ENCODE measurements at regions not wholly inside any gene's neighbourhood (a gene's known extent, or its start where the extent isn't known, plus 50 kb on each side); places are given as distances from the start of the nearest gene placed in this dataset.
A peak's percentile ranks its signal among the peaks of the same experiment; 100 is the strongest.

DNA sequence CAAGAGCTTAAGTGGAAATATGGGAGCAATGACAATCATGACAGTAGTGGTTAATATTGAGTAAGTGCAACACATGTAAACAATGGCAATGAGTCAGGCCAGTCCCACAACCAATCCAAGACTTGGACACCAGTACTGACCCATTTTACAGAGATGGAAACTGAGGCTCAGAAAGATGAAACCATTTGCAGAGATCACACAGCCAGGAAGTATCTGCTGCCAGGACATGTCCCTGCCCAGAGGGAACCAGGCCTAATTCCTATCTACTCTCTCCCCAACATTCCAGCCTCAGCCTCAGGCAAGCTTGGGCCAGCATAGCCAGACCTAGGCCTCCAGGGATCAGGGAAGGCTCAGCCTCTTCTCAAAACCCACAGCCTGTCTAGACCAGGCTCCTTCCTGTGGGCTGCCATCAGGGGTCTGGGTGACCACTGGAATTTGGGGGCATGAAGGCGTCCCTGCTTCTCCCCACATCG lies 395.1 kb downstream of the MN1 start:
- ChIA-PET POLR2A (ENCODE audit: partially characterized antibody) (no interaction called here), CTCF (ENCODE audit: partially characterized antibody) (interaction anchor here (0.9 kb wide), 1 partner anchor 13 kb away, joined by 3 read pairs; no protein-coding TSS in a partner anchor)
- Mint-ChIP-seq H3K4me3 (no peak overlapping the region), H3K36me3 (no peaks in the 10 kb centered on the region), H3K9me3 (peaks cover 0 to 10% (median 3%) of the 10 kb centered on the region in 8 donors), H3K27me3 (peaks cover 5 to 13% of the 10 kb centered on the region in 2 donors), H3K4me1 (no peaks in the 10 kb centered on the region), H3K27ac (no peak overlapping the region)
- H3K36me3 ChIP-seq (ENCODE audit: insufficient read depth, low read length) = no peaks in the 10 kb centered on the region
- no peak overlapping the region for H3K4me3 ChIP-seq (ENCODE audit: low read length in 2 of 2)
- no peaks in the 10 kb centered on the region for H3K4me1 ChIP-seq (ENCODE audit: insufficient read depth, low read length)
- H3K9me3 ChIP-seq (ENCODE audit: control insufficient read depth in 1 of 2, low read length in 2 of 2) = no peaks in the 10 kb centered on the region
- no peaks in the 10 kb centered on the region for H3K27me3 ChIP-seq (ENCODE audit: insufficient read depth, low read length)
- intact Hi-C loops (cut with micrococcal nuclease) = no loop called here
- H3K27ac ChIP-seq (ENCODE audit: low read depth, low read length) = no peak overlapping the region
- no peak for DNase-seq

- no peak for DNase-seq
- intact Hi-C loops (cut with micrococcal nuclease) = no loop called here
- H3K4me3 Mint-ChIP-seq = no peak overlapping the region
- Histone ChIP-seq H3K9me3 (ENCODE audit: control insufficient read depth in 1 of 2, low read length in 2 of 2) (no peaks in the 10 kb centered on the region), H3K4me3 (ENCODE audit: low read length in 2 of 2) (no peak overlapping the region), H3K36me3 (ENCODE audit: insufficient read depth, low read length) (no peaks in the 10 kb centered on the region), H3K27ac (ENCODE audit: low read depth, low read length) (no peak overlapping the region), H3K4me1 (ENCODE audit: insufficient read depth, low read length) (no peaks in the 10 kb centered on the region), H3K27me3 (ENCODE audit: insufficient read depth, low read length) (no peaks in the 10 kb centered on the region)
- peaks cover 0 to 6% (median 2%) of the 10 kb centered on the region in 8 donors for H3K9me3 Mint-ChIP-seq
- POLR2A ChIA-PET (ENCODE audit: partially characterized antibody) = no interaction called here
- H3K4me1 Mint-ChIP-seq = no peaks in the 10 kb centered on the region
- peaks cover 4 to 11% of the 10 kb centered on the region in 2 donors for H3K27me3 Mint-ChIP-seq
- CTCF ChIA-PET (ENCODE audit: partially characterized antibody) = no interaction called here
- H3K27ac Mint-ChIP-seq = no peak overlapping the region
- H3K36me3 Mint-ChIP-seq = no peaks in the 10 kb centered on the region
Observed at GRCh38 chr22:27407369-27407985, 394.1 kb downstream of the MN1 start.

DNA sequence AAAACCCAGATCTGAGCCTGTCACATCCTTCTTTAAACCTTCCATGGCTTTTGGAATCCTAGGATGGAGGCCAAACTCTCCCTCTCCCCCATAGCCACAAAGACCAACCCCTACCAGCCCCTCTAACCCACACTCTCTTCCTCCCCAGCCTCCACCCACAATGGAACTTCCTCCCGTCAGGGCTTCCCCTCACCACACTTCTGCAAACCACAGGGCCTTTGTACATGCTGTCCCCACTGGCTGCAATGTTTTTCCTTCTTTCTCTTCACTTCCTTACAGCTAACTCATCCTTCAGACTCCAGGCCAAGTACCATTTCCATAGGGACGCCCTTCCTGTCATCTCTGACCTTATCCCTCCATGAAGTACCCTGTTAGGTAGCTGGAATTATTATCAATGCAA lies 393.5 kb downstream of the MN1 start:
- Mint-ChIP-seq H3K27me3 (peaks cover 4 to 11% of the 10 kb centered on the region in 2 donors), H3K9me3 (peaks cover 0 to 6% (median 2%) of the 10 kb centered on the region in 8 donors), H3K36me3 (no peaks in the 10 kb centered on the region), H3K4me1 (no peaks in the 10 kb centered on the region), H3K27ac (no peak overlapping the region), H3K4me3 (peak overlapping the region in 1 of 8 donors; percentile 36)
- DNase-seq = no peak
- H3K4me3 ChIP-seq (ENCODE audit: low read length in 2 of 2) = no peak overlapping the region
- H3K36me3 ChIP-seq (ENCODE audit: insufficient read depth, low read length) = no peaks in the 10 kb centered on the region
- H3K27ac ChIP-seq (ENCODE audit: low read depth, low read length) = no peak overlapping the region
- H3K4me1 ChIP-seq (ENCODE audit: insufficient read depth, low read length) = no peaks in the 10 kb centered on the region
- H3K9me3 ChIP-seq (ENCODE audit: control insufficient read depth in 1 of 2, low read length in 2 of 2) = no peaks in the 10 kb centered on the region
- ChIA-PET CTCF (ENCODE audit: partially characterized antibody) (no interaction called here), POLR2A (ENCODE audit: partially characterized antibody) (no interaction called here)
- intact Hi-C loops (cut with micrococcal nuclease) = no loop called here
- H3K27me3 ChIP-seq (ENCODE audit: insufficient read depth, low read length) = no peaks in the 10 kb centered on the region

DNA sequence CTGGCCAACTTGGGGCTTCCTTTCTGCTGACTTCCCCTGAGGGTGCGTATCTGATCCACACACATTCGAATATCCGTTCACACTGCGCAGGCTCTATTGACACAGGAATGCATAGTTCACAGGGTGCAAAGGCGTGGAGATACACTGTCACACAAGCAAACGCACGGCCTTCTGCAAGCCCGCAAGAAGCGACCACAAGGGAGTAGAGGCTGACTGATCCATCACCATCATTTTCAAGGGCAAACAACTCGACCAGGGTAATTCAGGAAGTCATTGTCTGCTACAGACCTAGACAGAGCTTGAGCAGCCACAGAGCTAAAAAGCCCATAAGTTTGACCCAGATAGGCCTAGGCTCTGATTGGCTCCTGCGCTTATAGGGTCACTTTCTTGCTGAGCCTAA lies 392.3 kb downstream of the MN1 start:
- H3K4me1 ChIP-seq (ENCODE audit: insufficient read depth, low read length) = no peaks in the 10 kb centered on the region
- no peak overlapping the region for H3K27ac Mint-ChIP-seq
- H3K4me1 Mint-ChIP-seq = no peaks in the 10 kb centered on the region
- CTCF ChIA-PET (ENCODE audit: partially characterized antibody) = no interaction called here
- no peak for DNase-seq
- no peak overlapping the region for H3K27ac ChIP-seq (ENCODE audit: low read depth, low read length)
- intact Hi-C loops (cut with micrococcal nuclease) = no loop called here
- no peaks in the 10 kb centered on the region for H3K9me3 ChIP-seq (ENCODE audit: control insufficient read depth in 1 of 2, low read length in 2 of 2)
- peaks cover 0 to 5% (median 0%) of the 10 kb centered on the region in 8 donors for H3K9me3 Mint-ChIP-seq
- H3K27me3 Mint-ChIP-seq = peaks cover 5 to 11% of the 10 kb centered on the region in 2 donors
- H3K36me3 Mint-ChIP-seq = no peaks in the 10 kb centered on the region
- H3K27me3 ChIP-seq (ENCODE audit: insufficient read depth, low read length) = no peaks in the 10 kb centered on the region
- H3K36me3 ChIP-seq (ENCODE audit: insufficient read depth, low read length) = no peaks in the 10 kb centered on the region
- no peak overlapping the region for H3K4me3 Mint-ChIP-seq
- no peak overlapping the region for H3K4me3 ChIP-seq (ENCODE audit: low read length in 2 of 2)
- POLR2A ChIA-PET (ENCODE audit: partially characterized antibody) = no interaction called here

- Mint-ChIP-seq H3K4me3 (no peak overlapping the region), H3K4me1 (peaks cover 0 to 2% (median 0%) of the 10 kb centered on the region in 4 donors), H3K9me3 (peaks cover 0 to 3% (median 0%) of the 10 kb centered on the region in 8 donors), H3K36me3 (no peaks in the 10 kb centered on the region), H3K27me3 (peaks cover 6 to 8% of the 10 kb centered on the region in 2 donors), H3K27ac (no peak overlapping the region)
- CTCF ChIA-PET (ENCODE audit: partially characterized antibody) = no interaction called here
- intact Hi-C loops (cut with micrococcal nuclease) = no loop called here
- H3K27me3 ChIP-seq (ENCODE audit: insufficient read depth, low read length) = no peaks in the 10 kb centered on the region
- H3K27ac ChIP-seq (ENCODE audit: low read depth, low read length) = no peak overlapping the region
- no peaks in the 10 kb centered on the region for H3K4me1 ChIP-seq (ENCODE audit: insufficient read depth, low read length)
- no peak overlapping the region for H3K4me3 ChIP-seq (ENCODE audit: low read length in 2 of 2)
- no peaks in the 10 kb centered on the region for H3K36me3 ChIP-seq (ENCODE audit: insufficient read depth, low read length)
- DNase-seq = no peak
- POLR2A ChIA-PET (ENCODE audit: partially characterized antibody) = no interaction called here
- H3K9me3 ChIP-seq (ENCODE audit: control insufficient read depth in 1 of 2, low read length in 2 of 2) = no peaks in the 10 kb centered on the region
Observed at GRCh38 chr22:27412866-27413445, 388.6 kb downstream of the MN1 start.

- Histone ChIP-seq H3K4me3 (ENCODE audit: low read length in 2 of 2) (no peak overlapping the region), H3K9me3 (ENCODE audit: control insufficient read depth in 1 of 2, low read length in 2 of 2) (no peaks in the 10 kb centered on the region), H3K36me3 (ENCODE audit: insufficient read depth, low read length) (no peaks in the 10 kb centered on the region), H3K27ac (ENCODE audit: low read depth, low read length) (no peak overlapping the region), H3K27me3 (ENCODE audit: insufficient read depth, low read length) (no peaks in the 10 kb centered on the region), H3K4me1 (ENCODE audit: insufficient read depth, low read length) (no peaks in the 10 kb centered on the region)
- DNase-seq = no peak
- H3K27me3 Mint-ChIP-seq = peaks cover 4 to 12% of the 10 kb centered on the region in 2 donors
- intact Hi-C loops (cut with micrococcal nuclease) = no loop called here
- H3K27ac Mint-ChIP-seq = no peak overlapping the region
- peaks cover 0 to 3% (median 0%) of the 10 kb centered on the region in 8 donors for H3K9me3 Mint-ChIP-seq
- H3K4me3 Mint-ChIP-seq = no peak overlapping the region
- POLR2A ChIA-PET (ENCODE audit: partially characterized antibody) = no interaction called here
- peaks cover 0 to 2% (median 0%) of the 10 kb centered on the region in 4 donors for H3K4me1 Mint-ChIP-seq
- no peaks in the 10 kb centered on the region for H3K36me3 Mint-ChIP-seq
- CTCF ChIA-PET (ENCODE audit: partially characterized antibody) = no interaction called here
Observed at GRCh38 chr22:27413702-27414101, 387.9 kb downstream of the MN1 start.

GRCh38 chr22:27416511-27417420 lies 384.8 kb downstream of the MN1 start:
- Mint-ChIP-seq H3K9me3 (peaks cover 0 to 4% (median 0%) of the 10 kb centered on the region in 8 donors), H3K27me3 (peaks cover 5 to 18% of the 10 kb centered on the region in 2 donors), H3K36me3 (no peaks in the 10 kb centered on the region), H3K27ac (no peak overlapping the region), H3K4me3 (no peak overlapping the region), H3K4me1 (peaks cover 0 to 2% (median 0%) of the 10 kb centered on the region in 4 donors)
- Histone ChIP-seq H3K9me3 (ENCODE audit: control insufficient read depth in 1 of 2, low read length in 2 of 2) (no peaks in the 10 kb centered on the region), H3K27me3 (ENCODE audit: insufficient read depth, low read length) (no peaks in the 10 kb centered on the region), H3K27ac (ENCODE audit: low read depth, low read length) (no peak overlapping the region), H3K4me3 (ENCODE audit: low read length in 2 of 2) (no peak overlapping the region), H3K4me1 (ENCODE audit: insufficient read depth, low read length) (no peaks in the 10 kb centered on the region), H3K36me3 (ENCODE audit: insufficient read depth, low read length) (no peaks in the 10 kb centered on the region)
- ChIA-PET CTCF (ENCODE audit: partially characterized antibody) (no interaction called here), POLR2A (ENCODE audit: partially characterized antibody) (no interaction called here)
- intact Hi-C loops (cut with micrococcal nuclease) = no loop called here
- DNase-seq = no peak

All from CD4-positive, alpha-beta memory T cell (primary cell).